NCI-H2081 treated with DMSO at 0.1 percent for 48 hours (cell line): ENCODE measurements at regions not wholly inside any gene's neighbourhood (a gene's known extent, or its start where the extent isn't known, plus 50 kb on each side); places are given as distances from the start of the nearest gene placed in this dataset.

Source experiments
- DNase-seq: peaks from one replicate; lab custom pipeline; 2025; lab: John Stamatoyannopoulos, UW

DNA sequence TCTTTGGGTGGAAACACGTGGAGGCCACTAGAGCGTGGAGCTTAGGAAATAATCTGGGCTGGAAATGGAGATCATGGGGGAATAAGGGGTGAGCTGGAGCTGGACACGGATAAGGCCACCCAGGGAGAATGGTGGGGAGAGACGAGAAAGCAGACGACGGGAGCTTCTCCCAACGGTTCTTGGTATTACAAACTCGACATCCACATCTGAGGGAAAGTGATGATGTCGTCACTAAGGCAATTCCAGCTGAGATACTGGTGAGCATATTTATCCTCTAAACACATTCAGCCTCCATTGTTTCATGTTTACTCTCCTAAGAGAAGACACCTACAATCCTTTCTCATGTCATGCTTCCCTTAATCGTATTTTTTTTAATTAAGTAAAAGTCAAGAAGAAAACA, 50.2 kb upstream of the SNX9 start:
- DNase-seq: no peak
